ENCODE measurements at regions not wholly inside any gene's neighbourhood (a gene's known extent, or its start where the extent isn't known, plus 50 kb on each side); places are given as distances from the start of the nearest gene placed in this dataset.

- Histone ChIP-seq H3K4me2 (no peak overlapping the region), H4K20me1 (ENCODE audit: insufficient read depth) (no peaks in the 10 kb centered on the region), H3K36me3 (replicated peaks in 1 of 2; ENCODE audit: control insufficient read depth in 1 of 2, insufficient read depth in 2 of 2, low read length in 1 of 2) (no peaks in the 10 kb centered on the region), H3K4me3 (ENCODE audit: low read depth in 2 of 2, low read length in 1 of 2) (no peak overlapping the region), H2AFZ (ENCODE audit: low read depth) (no peak overlapping the region), H3K9ac (no peak overlapping the region), H3K79me2 (ENCODE audit: insufficient read depth) (no peaks in the 10 kb centered on the region), H3K27me3 (ENCODE audit: insufficient read depth) (no peaks in the 10 kb centered on the region), H3F3A (replicated peaks; ENCODE audit: insufficient read depth) (no peaks in the 10 kb centered on the region), H3K27ac (ENCODE audit: low read depth in 2 of 2, low read length in 1 of 2) (no peak overlapping the region), H3K9me2 (no peaks in the 10 kb centered on the region), H3K9me3 (no peaks in the 10 kb centered on the region), H3K4me1 (ENCODE audit: control insufficient read depth in 1 of 2, insufficient read depth in 2 of 2, low read depth in 1 of 2, low read length in 1 of 2) (no peaks in the 10 kb centered on the region)
- ChIA-PET POLR2A (no interaction called here), CTCF (no interaction called here)
- 26% methylated on average over 4 of the region's 4 CpGs for WGBS (ENCODE audit: low lambda C conversion rate)
- TF ChIP-seq CTCF (IDR thresholded peaks at IDR 0.05) (no peak), REST (IDR thresholded peaks at IDR 0.05; ENCODE audit: low read depth, low read length) (no peak), POLR2AphosphoS5 (IDR thresholded peaks at IDR 0.05; ENCODE audit: low read depth, low read length) (no peak), FOXJ3 (CRISPR knock-in tag; IDR thresholded peaks at IDR 0.05) (no peak), EP300 (IDR thresholded peaks at IDR 0.05; ENCODE audit: borderline replicate concordance in 1 of 2, low read depth in 1 of 2, low read length in 1 of 2) (no peak), RXRA (IDR thresholded peaks at IDR 0.05; ENCODE audit: borderline replicate concordance, low read depth) (no peak), GATA2 (CRISPR knock-in tag; IDR thresholded peaks at IDR 0.05) (no peak), JUND (IDR thresholded peaks at IDR 0.05) (no peak), CHD2 (IDR thresholded peaks at IDR 0.05; ENCODE audit: low read length, partially characterized antibody) (no peak), USF2 (IDR thresholded peaks at IDR 0.05; ENCODE audit: borderline replicate concordance, low read depth, low read length) (no peak), NRF1 (IDR thresholded peaks at IDR 0.05; ENCODE audit: low read depth, low read length) (no peak), RFX5 (IDR thresholded peaks at IDR 0.05; ENCODE audit: low read length) (no peak), MEF2A (IDR thresholded peaks at IDR 0.05; ENCODE audit: borderline replicate concordance, low read depth) (no peak), TAF1 (IDR thresholded peaks at IDR 0.05; ENCODE audit: borderline replicate concordance, low read depth, low read length) (no peak), YY1 (IDR thresholded peaks at IDR 0.05; ENCODE audit: low read depth) (no peak), EZH2phosphoT487 (IDR thresholded peaks at IDR 0.05; ENCODE audit: borderline replicate concordance, low read depth) (no peak), ZBTB33 (IDR thresholded peaks at IDR 0.05; ENCODE audit: borderline replicate concordance, low read depth) (no peak), GABPA (IDR thresholded peaks at IDR 0.05; ENCODE audit: low read depth) (no peak)
- DNase-seq, result no peak
Measured at GRCh38 chr3:4063916-4064574, 239.1 kb upstream of the SETMAR start.
